Hindlimb muscle (tissue), 1 donor: ENCODE measurements at regions not wholly inside any gene's neighbourhood (a gene's known extent, or its start where the extent isn't known, plus 50 kb on each side); places are given as distances from the start of the nearest gene placed in this dataset.

Source experiments
- DNase-seq: peaks from one replicate; pipeline ENCODE4 v3.0.0-alpha.2; 2013

DNA sequence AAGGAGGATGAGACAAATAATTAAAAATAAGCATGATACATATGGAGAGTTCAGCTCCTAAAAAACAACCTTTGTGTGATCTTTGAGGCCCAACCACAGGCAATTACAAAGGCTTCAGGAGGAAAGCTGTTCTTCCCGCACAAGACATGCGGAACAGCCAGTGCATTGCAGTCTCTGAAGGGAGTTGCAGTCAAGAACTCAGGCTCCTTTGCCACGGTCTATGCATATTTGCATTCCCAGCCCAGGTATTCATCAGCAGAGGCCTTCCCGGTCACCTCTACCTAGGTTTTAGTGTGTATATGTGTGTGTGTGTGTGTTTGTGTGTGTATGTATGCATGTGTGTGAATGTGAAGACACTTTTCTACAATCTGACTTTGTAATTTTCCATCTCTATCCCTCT, 600.6 kb upstream of the PCDH10 start:
- no peak for DNase-seq

DNA sequence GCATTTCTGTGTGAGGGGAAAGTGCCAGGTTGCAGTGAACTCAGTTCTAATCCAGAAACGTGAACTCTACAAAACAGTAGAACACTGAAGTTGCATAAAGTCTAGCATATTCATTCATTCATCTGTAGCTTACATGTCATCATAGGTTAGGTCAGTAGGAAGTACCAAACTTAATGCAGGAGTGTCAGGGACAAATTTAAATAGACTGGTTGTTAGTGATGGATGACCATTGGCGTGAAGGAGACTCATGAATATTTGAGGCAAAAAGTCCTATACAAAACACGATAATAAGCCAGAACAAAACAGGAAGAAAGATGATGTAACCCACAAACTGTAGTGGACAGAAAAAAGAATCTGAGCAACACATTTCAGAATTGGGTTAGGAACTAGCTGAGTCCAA, 592.8 kb upstream of the PCDH10 start:
- no peak for DNase-seq

DNA sequence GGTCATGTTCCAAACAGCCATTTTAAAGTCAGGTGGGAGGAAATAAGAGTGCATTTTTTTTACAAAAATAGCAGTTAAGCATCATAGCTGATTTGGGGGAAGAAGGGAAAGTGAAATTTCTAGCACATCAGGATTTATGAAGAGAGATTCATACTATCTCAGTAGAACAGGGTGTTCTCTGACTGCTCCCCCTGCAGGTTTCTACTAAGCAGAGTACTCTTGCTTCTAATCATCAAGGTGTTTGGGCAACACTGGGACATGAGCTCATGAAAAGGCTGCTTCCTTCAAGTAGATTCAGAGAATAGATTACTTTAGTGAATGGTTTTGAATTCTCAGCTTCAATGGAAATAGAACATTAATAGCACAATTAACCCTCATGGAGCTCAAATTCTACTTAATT, 591.4 kb upstream of the PCDH10 start:
- DNase-seq = no peak

GRCh38 chr4:132564920-132565319, 584.2 kb upstream of the PCDH10 start:
- no peak for DNase-seq

DNA sequence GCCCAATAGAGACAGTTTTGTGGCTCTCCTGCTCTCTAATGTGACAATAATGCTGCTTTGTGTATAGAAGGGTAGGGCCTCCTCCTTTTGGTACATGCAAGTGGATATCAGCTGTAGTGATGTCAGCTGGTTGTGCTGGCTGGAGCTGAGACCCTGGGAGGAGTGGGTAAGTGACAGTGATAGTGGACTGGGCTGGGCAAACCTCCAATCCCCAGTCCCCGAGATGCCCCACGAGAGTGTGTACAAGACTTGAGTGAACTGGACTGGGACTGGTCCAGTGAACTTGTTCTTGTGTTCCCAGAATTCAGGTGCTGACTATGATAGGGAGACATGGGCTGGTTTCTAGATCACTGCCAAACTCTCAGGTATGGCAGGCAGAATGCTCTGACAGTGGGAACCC, 583.6 kb upstream of the PCDH10 start:
- no peak for DNase-seq

- peak; percentile 7 for DNase-seq
These were observed 576.9 kb upstream of the PCDH10 start for GRCh38 chr4:132572210-132572609.

DNA sequence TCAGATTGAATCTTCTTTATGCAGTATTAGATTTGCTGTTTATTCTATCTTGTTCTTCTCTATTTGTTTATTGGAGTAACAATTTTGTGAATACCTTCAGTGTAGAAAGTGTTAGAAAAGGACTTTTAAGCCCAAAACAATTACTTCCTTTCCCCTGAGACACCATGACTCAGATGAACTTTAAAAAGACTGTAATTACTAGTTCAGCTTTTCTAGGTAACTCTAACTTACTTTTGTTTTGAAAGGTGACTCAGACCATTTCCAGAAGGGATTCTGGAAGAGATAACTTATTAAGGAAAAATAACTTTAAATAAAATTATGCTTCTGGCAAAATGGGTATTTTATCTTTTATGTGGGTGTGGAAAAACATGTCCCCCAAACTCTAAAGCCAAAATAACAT, 561.5 kb upstream of the PCDH10 start:
- DNase-seq = no peak

DNA sequence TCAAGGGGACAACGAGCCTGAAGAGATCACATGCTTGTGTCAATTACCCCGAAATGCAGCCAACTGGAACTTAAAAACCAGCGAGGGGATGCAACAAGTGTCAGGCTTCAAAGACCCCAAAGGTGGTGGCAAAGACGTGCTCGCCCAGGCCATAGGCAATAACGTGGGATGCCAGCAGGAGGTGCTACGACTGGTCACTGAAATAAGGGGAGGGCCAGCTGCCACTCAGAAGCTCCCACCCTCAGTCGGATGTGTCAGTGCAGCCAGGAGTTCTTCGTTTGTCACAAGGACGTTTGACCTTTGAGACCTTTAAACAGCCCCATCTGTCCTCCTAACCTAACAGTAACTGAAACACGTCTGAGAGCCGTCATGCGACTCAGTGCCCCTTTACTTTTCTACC, 556.8 kb upstream of the PCDH10 start:
- DNase-seq = no peak

GRCh38 chr4:132592850-132593249, 556.2 kb upstream of the PCDH10 start:
- DNase-seq = no peak

DNA sequence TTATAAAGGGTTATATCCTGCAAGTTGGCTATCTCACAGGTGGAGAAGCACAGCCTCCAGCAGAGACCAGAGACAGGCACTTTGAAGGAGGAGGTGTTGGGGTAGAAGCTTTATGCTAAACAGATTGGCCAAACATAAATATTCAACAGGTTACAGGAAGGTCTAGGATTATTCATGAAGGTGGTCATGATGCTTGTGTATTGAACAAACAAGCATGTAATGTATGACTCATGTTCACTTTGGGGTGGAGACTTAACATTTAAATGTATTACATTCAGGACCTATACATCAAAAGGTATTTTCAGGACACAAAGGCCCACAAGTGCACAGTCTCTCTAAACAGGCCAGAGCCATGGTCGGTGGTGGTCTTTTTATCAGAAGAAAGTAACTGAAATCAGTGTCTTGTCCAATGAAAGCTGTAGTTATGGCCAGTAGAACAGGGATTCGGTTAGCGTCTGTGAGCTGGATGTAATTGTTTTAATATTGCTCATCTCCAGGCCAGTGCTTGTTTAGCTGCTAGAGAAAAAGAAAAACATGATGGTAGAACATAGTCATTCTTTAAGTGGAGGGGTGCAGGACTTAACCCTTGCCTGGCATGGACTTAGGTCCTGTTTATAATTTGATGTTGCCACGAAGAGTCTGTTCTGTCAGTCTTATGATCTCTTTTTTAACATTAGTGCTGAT, 555.2 kb upstream of the PCDH10 start:
- no peak for DNase-seq

GRCh38 chr4:132596186-132596585, 552.9 kb upstream of the PCDH10 start:
- DNase-seq = no peak

DNA sequence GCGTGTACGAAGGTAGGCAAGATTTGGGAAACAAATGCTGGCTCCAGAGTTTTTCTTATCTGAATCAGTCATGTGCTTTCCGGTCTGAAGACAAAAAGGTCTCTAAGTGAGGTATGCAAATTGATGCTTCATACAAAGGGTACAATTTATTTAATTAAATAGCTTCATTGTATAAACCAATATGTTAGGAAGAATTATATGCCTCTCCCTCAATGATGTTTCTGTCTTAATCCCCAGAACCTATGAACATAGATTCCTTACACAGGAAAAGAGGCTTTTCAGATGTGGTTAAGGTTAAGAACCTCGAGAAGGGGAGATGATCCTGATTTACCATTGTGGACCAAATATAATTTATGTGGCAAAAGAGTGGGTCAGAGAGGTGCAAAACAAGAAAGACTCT, 543.5 kb upstream of the PCDH10 start:
- DNase-seq = no peak

- DNase-seq = no peak
These were observed 534.4 kb upstream of the PCDH10 start for GRCh38 chr4:132614682-132615081.

DNA sequence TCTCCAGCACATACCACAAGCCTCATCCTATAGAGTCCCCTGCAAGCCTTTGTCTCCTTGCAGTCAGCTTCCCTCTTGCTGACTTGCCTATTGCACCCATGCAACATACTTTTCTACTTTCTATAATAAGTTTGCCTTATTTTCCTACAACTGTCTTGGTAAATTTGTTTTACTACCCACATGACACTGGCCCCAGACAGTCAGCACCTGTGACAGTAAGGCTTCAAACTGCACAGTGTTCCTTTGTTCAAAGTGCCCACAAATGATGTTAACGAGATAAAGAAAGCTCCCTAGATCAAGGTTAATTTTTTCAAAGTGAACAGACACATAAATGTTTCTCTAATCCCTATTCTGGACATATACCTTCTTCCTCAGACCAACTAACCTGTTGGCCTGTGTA, 529.1 kb upstream of the PCDH10 start:
- no peak for DNase-seq

- DNase-seq = peak; percentile 14
These were observed 506.9 kb upstream of the PCDH10 start for GRCh38 chr4:132642016-132642817.

DNA sequence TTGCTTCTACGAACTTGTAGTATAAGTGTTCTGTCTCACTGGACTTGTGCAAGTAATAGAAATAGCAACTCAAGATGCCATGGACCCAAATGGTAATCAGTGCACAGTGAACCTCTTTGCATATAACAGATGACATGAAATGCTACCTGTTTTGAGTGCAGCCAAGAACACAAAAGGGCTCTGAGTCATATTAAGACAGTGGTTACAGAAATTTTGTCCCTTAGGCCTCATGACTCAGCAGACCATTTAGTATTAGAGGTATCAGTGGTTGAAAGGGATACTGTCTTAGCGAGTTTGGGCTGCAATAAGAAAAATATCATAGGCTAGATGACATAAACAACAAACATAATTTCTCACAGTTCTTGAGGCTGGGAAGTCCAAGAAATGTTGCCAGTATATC, 502.9 kb upstream of the PCDH10 start:
- no peak for DNase-seq

GRCh38 chr4:132651196-132651595, 497.9 kb upstream of the PCDH10 start:
- DNase-seq = no peak

GRCh38 chr4:132660181-132660580, 488.9 kb upstream of the PCDH10 start:
- no peak for DNase-seq

- peak; percentile 11 for DNase-seq
These were observed 486.6 kb upstream of the PCDH10 start for GRCh38 chr4:132662456-132662855.

GRCh38 chr4:132669786-132670185, 479.3 kb upstream of the PCDH10 start:
- no peak for DNase-seq

DNA sequence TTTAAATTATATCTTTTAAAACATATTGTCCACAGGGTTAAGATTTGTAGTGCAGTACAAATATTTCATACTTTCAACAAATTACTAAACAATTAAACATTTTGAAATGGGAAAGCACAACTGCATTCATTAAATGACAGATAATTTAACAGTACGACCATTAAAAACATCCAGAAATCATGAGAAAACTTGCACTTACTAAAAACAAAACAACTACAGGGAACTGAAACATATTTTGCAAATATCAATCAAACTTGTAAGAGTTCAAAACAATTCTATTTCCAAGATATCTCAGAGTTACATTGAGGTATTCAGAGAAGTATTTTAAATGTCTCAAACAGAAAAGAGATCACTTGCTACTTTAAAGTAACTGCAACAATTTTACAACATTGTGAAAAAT, 478.5 kb upstream of the PCDH10 start:
- no peak for DNase-seq

- no peak for DNase-seq
These were observed 465.1 kb upstream of the PCDH10 start for GRCh38 chr4:132683957-132684356.

DNA sequence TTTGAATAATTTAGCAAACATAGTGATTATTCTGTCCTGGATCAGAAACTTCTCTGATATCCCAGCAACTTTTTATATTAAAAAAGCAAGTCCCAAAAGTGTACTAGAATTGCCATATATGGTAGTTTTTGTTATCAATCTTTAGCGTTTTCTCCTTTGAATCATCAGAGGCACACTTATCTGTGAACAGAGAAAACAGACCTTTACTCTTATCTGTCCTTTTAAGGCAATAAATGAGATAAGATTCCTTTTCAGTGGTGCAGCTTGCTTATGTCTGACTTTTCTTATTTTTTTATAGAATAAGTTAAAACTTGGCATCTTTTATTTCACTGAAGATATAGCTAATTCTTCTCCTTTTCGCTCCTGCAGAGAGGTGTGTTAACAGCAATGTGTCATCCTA, 458.1 kb upstream of the PCDH10 start:
- DNase-seq = no peak

DNA sequence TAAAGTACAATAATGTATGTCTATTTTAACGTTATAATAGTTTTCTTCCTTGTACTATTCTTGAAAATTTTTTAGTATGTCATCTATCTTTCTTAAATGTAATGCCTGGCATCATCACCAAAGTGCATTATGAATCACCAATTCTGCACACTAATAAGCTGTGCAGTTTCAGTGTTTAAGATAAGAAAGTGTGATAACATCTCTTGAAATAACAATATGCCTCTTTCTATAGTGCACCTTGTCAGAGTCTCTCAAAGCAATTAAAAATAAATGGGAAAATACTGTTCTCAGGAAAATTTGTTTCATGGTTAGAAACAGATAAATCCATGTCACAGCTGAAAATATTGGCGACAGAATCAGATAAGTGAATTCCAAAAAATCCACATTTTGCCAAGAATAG, 457.4 kb upstream of the PCDH10 start:
- DNase-seq = no peak
